KMS-11 (cell line): ENCODE measurements at regions not wholly inside any gene's neighbourhood (a gene's known extent, or its start where the extent isn't known, plus 50 kb on each side); places are given as distances from the start of the nearest gene placed in this dataset.

ENCODE experiments used
- H2AFZ ChIP-seq: fragments of 200-600 bp; sonication (generic); 2 replicates; pipeline ENCODE4 v1.6.1; 2016; ENCODE audit warnings: antibody characterized with exemption, mixed run types, low read depth
- H3K27ac ChIP-seq: fragments of 200-600 bp; sonication (generic); 2 replicates; pipeline ENCODE4 v1.6.1; 2016; ENCODE audit warnings: mild to moderate bottlenecking, mixed run types
- H3K27me3 ChIP-seq: fragments of 200-600 bp; sonication (generic); 2 replicates; pipeline ENCODE4 v1.6.1; 2017; ENCODE audit warnings: mild to moderate bottlenecking, low read depth, mixed run types, moderate library complexity; ENCODE audit not compliant: insufficient read depth
- H3K36me3 ChIP-seq: fragments of 200-600 bp; sonication (generic); 2 replicates; pipeline ENCODE4 v1.6.1; 2017; ENCODE audit warnings: mild to moderate bottlenecking, mixed run types; ENCODE audit not compliant: insufficient read depth
- H3K4me1 ChIP-seq: fragments of 200-600 bp; sonication (generic); 2 replicates; pipeline ENCODE4 v1.6.1; 2016; ENCODE audit warnings: mild to moderate bottlenecking, low read depth, mixed run types; ENCODE audit not compliant: poor library complexity, severe bottlenecking
- H3K4me2 ChIP-seq: fragments of 200-600 bp; sonication (generic); 2 replicates; pipeline ENCODE4 v1.7.0; 2016; ENCODE audit warnings: mild to moderate bottlenecking, mixed run types
- H3K4me3 ChIP-seq: fragments of 200-600 bp; sonication (generic); IDR thresholded peaks from 2 replicates; pipeline ENCODE4 v1.6.1; 2017; ENCODE audit warnings: low read depth, low read length, mixed read lengths; ENCODE audit not compliant: insufficient read depth
- H3K79me2 ChIP-seq: fragments of 200-600 bp; sonication (generic); 2 replicates; pipeline ENCODE4 v1.6.1; 2016; ENCODE audit warnings: low read depth, mixed run types; ENCODE audit not compliant: insufficient read depth
- H3K9ac ChIP-seq: fragments of 200-600 bp; sonication (generic); 2 replicates; pipeline ENCODE4 v1.6.1; 2016; ENCODE audit warnings: mild to moderate bottlenecking, mixed run types
- H4K20me1 ChIP-seq: fragments of 200-600 bp; sonication (generic); 2 replicates; pipeline ENCODE4 v1.6.1; 2016; ENCODE audit warnings: mild to moderate bottlenecking, mixed run types; ENCODE audit not compliant: insufficient read depth
- TF ChIP-seq, protein P1 (sequence below): fragments of 200-600 bp; sonication (generic); conservative IDR thresholded peaks from 2 replicates; pipeline ENCODE4 v1.6.1; 2017; ENCODE audit warnings: low read depth, mild to moderate bottlenecking, antibody characterized with exemption, low read length, moderate library complexity, mixed read lengths

DNA sequence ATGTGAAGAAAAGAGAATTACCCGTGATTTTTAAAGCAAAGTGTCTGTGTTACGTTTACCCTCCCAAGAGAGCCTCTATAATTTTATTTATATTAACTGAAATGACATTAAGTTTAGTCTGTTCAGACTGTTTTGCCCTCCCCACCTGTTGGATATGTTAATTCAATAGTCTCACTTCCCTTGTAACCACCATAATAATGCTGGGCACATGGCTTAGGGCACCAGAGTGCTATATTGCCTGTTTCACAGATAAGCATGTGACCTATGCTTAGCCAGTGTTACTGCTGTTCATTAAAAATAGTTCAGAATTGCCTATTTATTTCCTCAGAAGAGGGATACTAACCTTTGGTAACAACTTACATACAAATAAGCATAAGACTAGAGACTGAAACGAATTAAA, 446.2 kb downstream of the FAT4 start:
- Histone ChIP-seq H3K4me2 (no peak overlapping the region), H2AFZ (no peak overlapping the region), H3K27ac (no peak overlapping the region)

DNA sequence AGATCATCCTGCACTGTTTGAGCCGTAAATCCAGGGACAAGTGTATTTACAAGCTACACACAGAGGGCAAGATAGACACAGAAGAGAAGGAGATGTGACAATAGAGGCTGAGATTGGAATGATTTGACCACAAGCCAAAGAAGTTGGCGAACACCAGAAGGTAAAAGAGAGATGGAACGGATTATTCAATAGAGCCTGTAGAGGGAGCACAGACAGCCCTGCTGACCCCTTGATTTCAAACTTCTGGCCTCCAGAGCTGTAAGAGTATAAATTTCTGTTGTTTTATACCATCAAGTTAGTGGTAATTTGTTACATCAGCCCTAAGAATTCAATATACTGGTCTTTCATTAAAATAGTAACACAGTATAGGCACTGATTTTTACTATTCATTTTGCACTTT, 447.8 kb downstream of the FAT4 start:
- Histone ChIP-seq H3K27me3 (no peaks in the 10 kb centered on the region), H2AFZ (no peak overlapping the region), H3K4me2 (no peak overlapping the region), H3K4me3 (no peak overlapping the region), H3K27ac (no peak overlapping the region), H3K36me3 (no peaks in the 10 kb centered on the region), H4K20me1 (no peaks in the 10 kb centered on the region), H3K79me2 (no peaks in the 10 kb centered on the region), H3K4me1 (peaks cover 1% of the 10 kb centered on the region), H3K9ac (no peak overlapping the region)
- TF ChIP-seq, protein P1, sequence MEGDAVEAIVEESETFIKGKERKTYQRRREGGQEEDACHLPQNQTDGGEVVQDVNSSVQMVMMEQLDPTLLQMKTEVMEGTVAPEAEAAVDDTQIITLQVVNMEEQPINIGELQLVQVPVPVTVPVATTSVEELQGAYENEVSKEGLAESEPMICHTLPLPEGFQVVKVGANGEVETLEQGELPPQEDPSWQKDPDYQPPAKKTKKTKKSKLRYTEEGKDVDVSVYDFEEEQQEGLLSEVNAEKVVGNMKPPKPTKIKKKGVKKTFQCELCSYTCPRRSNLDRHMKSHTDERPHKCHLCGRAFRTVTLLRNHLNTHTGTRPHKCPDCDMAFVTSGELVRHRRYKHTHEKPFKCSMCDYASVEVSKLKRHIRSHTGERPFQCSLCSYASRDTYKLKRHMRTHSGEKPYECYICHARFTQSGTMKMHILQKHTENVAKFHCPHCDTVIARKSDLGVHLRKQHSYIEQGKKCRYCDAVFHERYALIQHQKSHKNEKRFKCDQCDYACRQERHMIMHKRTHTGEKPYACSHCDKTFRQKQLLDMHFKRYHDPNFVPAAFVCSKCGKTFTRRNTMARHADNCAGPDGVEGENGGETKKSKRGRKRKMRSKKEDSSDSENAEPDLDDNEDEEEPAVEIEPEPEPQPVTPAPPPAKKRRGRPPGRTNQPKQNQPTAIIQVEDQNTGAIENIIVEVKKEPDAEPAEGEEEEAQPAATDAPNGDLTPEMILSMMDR: no peak

More for the DNA sequence above, 446.2 kb downstream of the FAT4 start:
- H3K79me2 ChIP-seq: no peaks in the 10 kb centered on the region
- no peak overlapping the region for H3K9ac ChIP-seq
- TF ChIP-seq, protein P1: no peak
- no peaks in the 10 kb centered on the region for H3K27me3 ChIP-seq
- peaks cover 7% of the 10 kb centered on the region for H3K4me1 ChIP-seq
- no peaks in the 10 kb centered on the region for H3K36me3 ChIP-seq
- no peak overlapping the region for H3K4me3 ChIP-seq
- no peaks in the 10 kb centered on the region for H4K20me1 ChIP-seq

DNA sequence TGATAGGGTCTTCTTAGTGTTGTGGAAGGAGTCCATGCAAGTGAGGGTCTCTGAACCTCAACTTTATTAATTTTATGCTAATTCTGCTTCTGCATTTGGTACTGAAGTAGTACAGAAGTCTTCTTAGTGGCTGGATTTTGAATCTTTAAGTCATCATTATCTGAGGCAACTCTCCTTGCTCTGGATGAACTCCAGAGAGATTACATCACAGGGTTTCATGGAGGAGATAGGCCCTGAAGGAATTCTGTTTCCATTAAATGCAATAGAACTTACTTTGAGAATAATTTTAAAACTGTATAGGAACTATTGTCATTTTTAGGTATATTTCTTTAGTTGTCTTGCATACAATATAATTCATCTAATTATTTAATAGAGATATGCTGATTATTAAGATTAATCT, 451.2 kb downstream of the FAT4 start:
- no peak overlapping the region for H3K27ac ChIP-seq
- no peak overlapping the region for H2AFZ ChIP-seq
- H3K36me3 ChIP-seq: no peaks in the 10 kb centered on the region
- H3K27me3 ChIP-seq: no peaks in the 10 kb centered on the region
- H3K79me2 ChIP-seq: no peaks in the 10 kb centered on the region
- H4K20me1 ChIP-seq: no peaks in the 10 kb centered on the region
- no peak overlapping the region for H3K9ac ChIP-seq
- H3K4me1 ChIP-seq: no peaks in the 10 kb centered on the region
- TF ChIP-seq, protein P1: no peak
- no peak overlapping the region for H3K4me3 ChIP-seq
- H3K4me2 ChIP-seq: no peak overlapping the region

DNA sequence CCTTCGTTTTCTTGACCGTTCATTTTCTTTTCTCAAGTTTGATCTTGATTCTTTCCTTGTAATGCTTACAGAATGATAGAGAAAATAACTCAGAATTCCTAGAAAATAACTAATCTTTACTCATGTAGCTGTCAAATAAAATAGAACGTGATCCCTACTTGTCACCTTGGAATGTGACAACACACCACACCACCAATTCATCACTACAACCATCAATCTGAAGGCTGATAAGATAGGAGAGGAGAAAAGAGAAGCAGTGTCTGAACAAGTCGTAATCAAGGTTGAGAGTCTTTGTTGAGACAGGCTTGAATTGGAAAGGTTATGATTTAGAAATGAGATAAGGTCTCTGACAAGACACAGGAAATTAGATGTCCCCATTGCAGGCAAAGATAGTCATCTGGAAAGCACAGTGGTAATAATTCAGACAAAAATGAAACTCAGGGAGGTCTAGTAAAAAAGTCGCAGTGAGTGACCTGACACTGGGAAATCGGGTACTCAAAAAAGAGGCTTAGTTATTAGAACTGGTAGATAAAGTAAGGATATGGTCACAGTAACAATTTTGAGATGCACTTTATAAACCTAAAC, 456.2 kb downstream of the FAT4 start:
- Histone ChIP-seq H3K36me3 (no peaks in the 10 kb centered on the region), H3K4me3 (no peak overlapping the region), H3K27ac (no peak overlapping the region), H3K9ac (no peak overlapping the region), H3K4me2 (no peak overlapping the region), H4K20me1 (no peaks in the 10 kb centered on the region), H2AFZ (no peak overlapping the region), H3K27me3 (no peaks in the 10 kb centered on the region), H3K4me1 (no peaks in the 10 kb centered on the region), H3K79me2 (no peaks in the 10 kb centered on the region)
- TF ChIP-seq, protein P1: no peak
